HG03378 (cell line): ENCODE measurements at regions not wholly inside any gene's neighbourhood (a gene's known extent, or its start where the extent isn't known, plus 50 kb on each side); places are given as distances from the start of the nearest gene placed in this dataset.
"Not testable (repeated sequence)": the region's sequence is repeated elsewhere in the genome, so short reads cannot be mapped to it uniquely, and the experiment has no call there.

Source experiments
- ATAC-seq: cut with Tn5 transposase; IDR thresholded peaks from one replicate; pipeline ENCODE4 v1.9.1; 2021; ENCODE audit warnings: mild to moderate bottlenecking, moderate library complexity; ENCODE audit not compliant: unreplicated experiment

GRCh38 chr2:194491409-194492115 lies 1165.5 kb upstream of the SLC39A10 start:
- ATAC-seq = no peak

GRCh38 chr2:194486326-194486725 lies 1170.7 kb upstream of the SLC39A10 start:
- no peak for ATAC-seq

DNA sequence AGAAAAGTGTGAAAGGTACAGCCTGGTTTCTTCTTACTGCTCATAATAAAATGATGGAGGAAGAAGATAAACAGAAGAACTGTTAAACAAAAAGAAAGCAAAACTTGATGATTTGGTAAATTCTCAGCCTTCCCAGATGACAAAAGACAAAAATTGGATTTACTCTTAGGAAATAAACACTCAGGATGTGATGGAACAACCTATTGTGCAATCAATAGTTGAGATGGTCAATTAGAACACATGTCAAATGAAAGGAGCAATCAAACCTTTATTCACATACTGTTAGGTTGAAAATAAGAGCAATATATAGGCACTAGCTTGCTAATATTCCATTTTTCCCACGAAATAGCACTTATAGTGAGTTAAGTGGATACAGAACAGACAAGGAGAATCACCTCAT lies 1174.0 kb upstream of the SLC39A10 start:
- ATAC-seq = no peak

GRCh38 chr2:194465641-194466040 lies 1191.4 kb upstream of the SLC39A10 start:
- no peak for ATAC-seq

GRCh38 chr2:194464964-194465638 lies 1191.9 kb upstream of the SLC39A10 start:
- ATAC-seq = no peak

DNA sequence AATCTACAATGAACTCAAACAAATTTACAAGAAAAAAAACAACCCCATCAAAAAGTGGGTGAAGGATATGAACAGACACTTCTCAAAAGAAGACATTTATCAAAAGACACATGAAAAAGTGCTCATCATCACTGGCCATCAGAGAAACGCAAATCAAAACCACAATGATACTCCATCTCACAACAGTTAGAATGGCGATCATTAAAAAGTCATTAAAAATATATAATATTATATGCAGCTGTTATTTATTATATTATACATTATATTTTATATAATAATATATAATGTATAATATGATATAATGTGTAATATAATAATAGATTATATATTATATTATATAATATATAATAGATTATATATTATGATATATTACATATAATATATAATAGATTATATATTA lies 1194.1 kb upstream of the SLC39A10 start:
- ATAC-seq = not testable (repeated sequence)

DNA sequence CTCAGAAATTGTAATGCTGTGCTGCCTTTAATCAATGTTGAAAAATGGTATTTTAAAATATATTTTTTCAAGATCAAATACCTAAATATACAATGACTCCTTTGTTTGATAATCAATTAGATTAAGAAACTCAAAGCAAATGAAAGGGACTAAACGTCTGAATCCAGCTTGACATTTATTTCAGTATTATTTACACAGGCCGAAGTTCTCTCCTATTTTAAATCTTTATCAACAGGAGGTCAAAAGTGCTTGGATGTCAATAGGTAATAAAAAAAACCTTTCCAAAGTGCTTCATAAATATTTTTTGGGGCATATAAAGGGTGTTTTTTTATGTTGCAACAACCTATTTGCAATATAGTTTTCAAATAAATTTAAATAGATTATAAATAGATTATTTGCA lies 1201.7 kb upstream of the SLC39A10 start:
- ATAC-seq = no peak

GRCh38 chr2:194452504-194452903 lies 1204.5 kb upstream of the SLC39A10 start:
- ATAC-seq = no peak

DNA sequence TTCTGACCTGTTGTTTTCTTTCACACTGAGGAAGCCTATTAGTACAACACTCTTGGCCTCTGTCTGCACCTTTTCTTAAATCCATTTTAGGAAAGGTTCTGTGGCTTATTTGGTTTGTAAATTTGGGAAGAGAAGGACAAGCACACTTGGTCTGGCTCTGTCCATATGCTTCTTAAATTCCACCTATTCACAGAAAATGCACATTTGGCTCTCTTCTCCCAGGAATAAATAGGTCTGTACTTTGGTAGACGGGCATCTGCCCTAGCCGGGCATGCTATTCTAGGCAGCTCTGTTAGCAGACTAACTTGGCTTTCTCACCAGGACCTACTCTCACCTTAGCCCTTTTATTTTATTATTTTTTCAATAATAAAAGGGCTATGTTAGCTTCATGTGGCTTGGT lies 1211.8 kb upstream of the SLC39A10 start:
- ATAC-seq = no peak

DNA sequence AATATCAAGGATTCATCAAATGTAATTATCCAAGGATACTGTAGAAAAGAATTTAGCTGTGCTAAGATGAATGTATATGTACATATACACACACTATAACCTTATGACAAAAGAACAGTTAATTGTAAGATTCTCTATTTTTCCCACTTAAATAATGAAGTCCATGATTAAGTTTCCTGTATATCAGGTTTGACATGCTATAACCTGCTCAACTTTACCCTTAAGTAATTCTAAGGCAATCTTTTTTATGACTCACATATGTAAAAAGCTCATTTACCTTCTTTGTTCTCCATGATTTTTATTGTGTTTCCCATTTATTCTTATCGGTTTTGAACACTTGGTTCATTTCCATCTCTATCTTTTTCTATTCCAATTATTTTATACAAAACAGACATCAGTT lies 1213.1 kb upstream of the SLC39A10 start:
- no peak for ATAC-seq

- no peak for ATAC-seq
Measured at GRCh38 chr2:194424683-194425209, 1232.3 kb upstream of the SLC39A10 start.

- ATAC-seq = no peak
Measured at GRCh38 chr2:194411221-194411620, 1245.8 kb upstream of the SLC39A10 start.

GRCh38 chr2:194395818-194396217 lies 1261.2 kb upstream of the SLC39A10 start:
- ATAC-seq = no peak

DNA sequence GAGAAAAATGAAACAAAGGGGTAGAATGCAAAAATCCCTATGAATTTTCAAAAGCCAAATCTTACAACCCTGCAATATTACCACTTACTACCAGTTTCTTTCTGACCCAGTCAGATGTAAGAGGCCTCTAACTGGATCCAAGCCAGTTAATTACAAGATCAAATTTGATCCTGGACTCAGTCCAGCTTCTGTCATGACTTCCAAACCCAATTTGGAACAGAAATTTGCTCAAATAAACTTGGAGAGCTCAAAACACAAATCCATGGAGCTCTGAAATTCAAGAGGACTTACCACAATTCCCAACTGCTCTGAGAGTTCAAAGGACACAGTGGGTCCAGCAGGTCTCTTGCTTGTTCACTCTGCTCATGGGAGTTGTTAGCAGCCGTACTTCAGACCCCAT lies 1271.7 kb upstream of the SLC39A10 start:
- ATAC-seq = no peak

GRCh38 chr2:194383401-194383800 lies 1273.6 kb upstream of the SLC39A10 start:
- ATAC-seq = no peak

- ATAC-seq = no peak
Measured at GRCh38 chr2:194382221-194382620, 1274.8 kb upstream of the SLC39A10 start.

DNA sequence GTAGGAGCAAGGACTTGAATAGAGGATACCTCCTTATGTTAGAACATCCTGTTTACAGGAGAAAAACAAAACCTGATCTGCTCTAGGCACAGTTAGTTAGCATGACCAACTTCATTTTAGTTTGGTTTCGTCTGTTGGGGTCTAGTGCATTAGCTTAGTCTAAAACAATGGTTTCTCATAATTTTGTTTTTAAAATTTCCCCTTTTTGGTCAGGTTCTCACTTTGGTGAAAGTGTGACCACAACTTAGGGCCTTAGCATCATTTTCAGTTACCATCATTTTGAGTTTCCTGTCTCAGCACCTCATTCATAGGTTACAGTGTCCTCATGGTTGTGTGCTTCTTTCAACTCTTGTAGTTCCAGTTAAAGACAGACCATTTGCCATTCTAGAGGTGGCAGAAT lies 1277.0 kb upstream of the SLC39A10 start:
- ATAC-seq = peak; percentile 69

GRCh38 chr2:194367390-194367789 lies 1289.6 kb upstream of the SLC39A10 start:
- not testable (repeated sequence) for ATAC-seq

GRCh38 chr2:194363878-194364277 lies 1293.1 kb upstream of the SLC39A10 start:
- ATAC-seq = no peak

DNA sequence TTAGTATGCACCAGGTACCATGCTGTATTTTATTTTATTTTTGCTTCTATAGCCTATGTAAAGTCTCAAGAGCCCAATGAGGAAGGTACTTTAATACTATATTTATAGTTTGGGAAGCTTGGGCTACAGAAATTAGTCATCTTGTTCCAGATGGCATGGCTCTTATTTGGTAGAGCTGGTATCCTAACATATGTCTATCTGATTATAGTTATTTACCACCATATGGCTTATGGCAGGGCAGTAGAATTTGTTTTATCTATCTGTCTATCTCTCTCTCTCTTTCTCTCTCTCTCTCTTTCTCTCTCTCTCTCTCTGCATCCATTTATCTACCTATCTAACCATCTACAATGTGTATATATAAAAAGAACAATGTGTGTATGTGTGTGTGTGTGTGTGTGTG lies 1293.7 kb upstream of the SLC39A10 start:
- no peak for ATAC-seq

DNA sequence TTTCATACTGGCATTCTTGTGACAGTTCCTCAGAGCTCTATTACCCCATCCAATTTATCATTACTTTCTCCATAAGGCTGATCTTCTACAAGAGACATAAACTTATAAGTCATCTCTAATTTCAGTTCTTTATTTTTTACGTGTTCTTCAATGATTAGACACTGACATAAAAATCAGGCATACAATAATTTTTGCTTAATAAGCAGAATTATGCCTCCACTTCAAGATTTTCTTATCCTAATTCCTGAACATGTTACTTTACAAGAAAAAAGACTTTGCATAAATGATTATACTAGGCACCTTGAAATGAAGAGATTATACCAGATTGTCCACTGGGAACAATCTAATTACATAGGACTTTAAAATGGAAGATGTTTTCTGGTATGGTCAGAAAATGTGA lies 1304.5 kb upstream of the SLC39A10 start:
- no peak for ATAC-seq

GRCh38 chr2:194346193-194346592 lies 1310.8 kb upstream of the SLC39A10 start:
- no peak for ATAC-seq
